Prostate gland (tissue), 2 donors: ENCODE measurements at regions not wholly inside any gene's neighbourhood (a gene's known extent, or its start where the extent isn't known, plus 50 kb on each side); places are given as distances from the start of the nearest gene placed in this dataset.

Source experiments
- DNase-seq: peaks from one replicate; pipeline ENCODE4 v3.0.0-alpha.2; 2019; ENCODE audit warnings: low spot score
- H3K27ac ChIP-seq, 2 donors: fragments of 200-600 bp; sonication (generic); 2 replicates each; pipeline ENCODE4 v1.5.1; 2017 to 2019
- H3K27me3 ChIP-seq: fragments of 200-600 bp; sonication (generic); replicated peaks from 2 replicates; pipeline ENCODE4 v1.5.1; 2019; ENCODE audit not compliant: insufficient read depth
- H3K36me3 ChIP-seq, 2 donors: fragments of 200-600 bp; sonication (generic); 1 replicate in 1 of 2; 2 replicates in 1 of 2; pipeline versions ENCODE4 v1.5.1 to v1.8.1; 2017 to 2019
- H3K4me1 ChIP-seq: fragments of 200-600 bp; sonication (generic); replicated peaks from 2 replicates; pipeline ENCODE4 v1.5.1; 2019
- H3K4me3 ChIP-seq, 2 donors: fragments of 200-600 bp; sonication (generic); 2 replicates each; pipeline ENCODE4 v1.5.1; 2017 to 2019
- H3K9me3 ChIP-seq: fragments of 200-600 bp; sonication (generic); 2 replicates; pipeline ENCODE4 v1.5.1; 2017
- CTCF ChIP-seq, 4 experiments: fragments of 200-600 bp in 2 of 4; fragments of 450-650 bp in 2 of 4; sonication (generic) in 2 of 4; IDR thresholded peaks; 1 replicate in 3 of 4; 2 replicates in 1 of 4; pipeline ENCODE4 v1.5.1; 2016 to 2019; ENCODE audit warnings: antibody characterized with exemption in 4 of 4, mild to moderate bottlenecking in 2 of 4, moderate library complexity in 2 of 4
- POLR2A ChIP-seq: fragments of 450-650 bp; IDR thresholded peaks from one replicate; pipeline ENCODE4 v1.6.1; 2016; ENCODE audit warnings: antibody characterized with exemption, mild to moderate bottlenecking
- POLR2AphosphoS5 ChIP-seq: sonication (generic); formaldehyde crosslinking; IDR thresholded peaks from one replicate; pipeline ENCODE4 v1.6.1; 2017; ENCODE audit warnings: antibody characterized with exemption
- WGBS: methylation state at CpG from one replicate; pipeline ENCODE4 v1.1.5; 2018; 5-methylcytosine and 5-hydroxymethylcytosine counted together
- intact Hi-C: fragments of 100-400 bp; cut with DNase I; formaldehyde crosslinking; loops from one replicate; pipeline ENCODE4 v1.14.2; 2022

- DNase-seq: no peak
- H3K4me3 ChIP-seq: no peak overlapping the region
- intact Hi-C loops: no loop called here
- 80% methylated on average over 13 of the region's 13 CpGs for WGBS
- no peaks in the 10 kb centered on the region for H3K27me3 ChIP-seq
- no peak for TF ChIP-seq CTCF (IDR thresholded peaks at IDR 0.05)
- TF ChIP-seq POLR2A: no peak
- no peak for TF ChIP-seq POLR2AphosphoS5
- H3K4me1 ChIP-seq: no peaks in the 10 kb centered on the region
- no peaks in the 10 kb centered on the region for H3K9me3 ChIP-seq
- no peak overlapping the region for H3K27ac ChIP-seq
- no peaks in the 10 kb centered on the region for H3K36me3 ChIP-seq
Measured at GRCh38 chr9:16278326-16278999, 592.0 kb downstream of the BNC2 start.

GRCh38 chr9:16281707-16282106, 588.8 kb downstream of the BNC2 start:
- TF ChIP-seq CTCF (IDR thresholded peaks at IDR 0.05) (no peak), POLR2A (no peak), POLR2AphosphoS5 (no peak)
- H3K9me3 ChIP-seq: no peaks in the 10 kb centered on the region
- no peaks in the 10 kb centered on the region for H3K27me3 ChIP-seq
- intact Hi-C loops: no loop called here
- H3K27ac ChIP-seq: no peak overlapping the region
- WGBS: 62% methylated on average over 5 of the region's 5 CpGs
- no peaks in the 10 kb centered on the region for H3K4me1 ChIP-seq
- DNase-seq: peak; percentile 14
- no peak overlapping the region for H3K4me3 ChIP-seq
- H3K36me3 ChIP-seq: no peaks in the 10 kb centered on the region

- intact Hi-C loops: no loop called here
- H3K27ac ChIP-seq: no peak overlapping the region
- WGBS: 56% methylated on average over 2 of the region's 2 CpGs
Measured at GRCh38 chr9:16282216-16282615, 588.3 kb downstream of the BNC2 start.

GRCh38 chr9:16282718-16283117, 587.8 kb downstream of the BNC2 start:
- Histone ChIP-seq H3K36me3 (no peaks in the 10 kb centered on the region), H3K27ac (no peak overlapping the region), H3K27me3 (no peaks in the 10 kb centered on the region), H3K9me3 (no peaks in the 10 kb centered on the region), H3K4me1 (no peaks in the 10 kb centered on the region), H3K4me3 (no peak overlapping the region)
- no peak for TF ChIP-seq POLR2A
- TF ChIP-seq CTCF (IDR thresholded peaks at IDR 0.05): no peak
- no peak for TF ChIP-seq POLR2AphosphoS5
- WGBS: 81% methylated on average over 9 of the region's 9 CpGs
- DNase-seq: no peak
- intact Hi-C loops: no loop called here

More at GRCh38 chr9:16282216-16282615, 588.3 kb downstream of the BNC2 start:
- Histone ChIP-seq H3K36me3 (no peaks in the 10 kb centered on the region), H3K9me3 (no peaks in the 10 kb centered on the region), H3K4me1 (no peaks in the 10 kb centered on the region), H3K4me3 (no peak overlapping the region), H3K27me3 (no peaks in the 10 kb centered on the region)
- TF ChIP-seq POLR2AphosphoS5 (no peak), POLR2A (no peak), CTCF (IDR thresholded peaks at IDR 0.05) (no peak)
- peak; percentile 16 for DNase-seq

- no peaks in the 10 kb centered on the region for H3K9me3 ChIP-seq
- no peak overlapping the region for H3K4me3 ChIP-seq
- TF ChIP-seq POLR2A (no peak), POLR2AphosphoS5 (no peak), CTCF (IDR thresholded peaks at IDR 0.05) (no peak)
- H3K27ac ChIP-seq: no peak overlapping the region
- intact Hi-C loops: no loop called here
- H3K36me3 ChIP-seq: no peaks in the 10 kb centered on the region
- no peaks in the 10 kb centered on the region for H3K4me1 ChIP-seq
- 64% methylated on average over 7 of the region's 7 CpGs for WGBS
- no peak for DNase-seq
- no peaks in the 10 kb centered on the region for H3K27me3 ChIP-seq
Measured at GRCh38 chr9:16286160-16286559, 584.3 kb downstream of the BNC2 start.
